OCI-LY7 (cell line): ENCODE measurements at regions not wholly inside any gene's neighbourhood (a gene's known extent, or its start where the extent isn't known, plus 50 kb on each side); places are given as distances from the start of the nearest gene placed in this dataset.

Experiments used
- EZH2phosphoT487 ChIP-seq: fragments of 200-600 bp; sonication (generic); IDR thresholded peaks from 2 replicates; pipeline ENCODE4 v1.6.1; 2018; ENCODE audit warnings: low read depth, borderline replicate concordance, mild to moderate bottlenecking, mixed run types, antibody characterized with exemption, low read length, moderate library complexity, mixed read lengths
- TF ChIP-seq, protein P1 (sequence below): fragments of 200-600 bp; sonication (generic); conservative IDR thresholded peaks from 2 replicates; pipeline ENCODE4 v1.5.1; 2014; ENCODE audit warnings: mild to moderate bottlenecking, antibody characterized with exemption, low read length, moderate library complexity, mixed read lengths

GRCh38 chr20:24785141-24786110, 163.6 kb upstream of the CST7 start:
- TF ChIP-seq, protein P1, sequence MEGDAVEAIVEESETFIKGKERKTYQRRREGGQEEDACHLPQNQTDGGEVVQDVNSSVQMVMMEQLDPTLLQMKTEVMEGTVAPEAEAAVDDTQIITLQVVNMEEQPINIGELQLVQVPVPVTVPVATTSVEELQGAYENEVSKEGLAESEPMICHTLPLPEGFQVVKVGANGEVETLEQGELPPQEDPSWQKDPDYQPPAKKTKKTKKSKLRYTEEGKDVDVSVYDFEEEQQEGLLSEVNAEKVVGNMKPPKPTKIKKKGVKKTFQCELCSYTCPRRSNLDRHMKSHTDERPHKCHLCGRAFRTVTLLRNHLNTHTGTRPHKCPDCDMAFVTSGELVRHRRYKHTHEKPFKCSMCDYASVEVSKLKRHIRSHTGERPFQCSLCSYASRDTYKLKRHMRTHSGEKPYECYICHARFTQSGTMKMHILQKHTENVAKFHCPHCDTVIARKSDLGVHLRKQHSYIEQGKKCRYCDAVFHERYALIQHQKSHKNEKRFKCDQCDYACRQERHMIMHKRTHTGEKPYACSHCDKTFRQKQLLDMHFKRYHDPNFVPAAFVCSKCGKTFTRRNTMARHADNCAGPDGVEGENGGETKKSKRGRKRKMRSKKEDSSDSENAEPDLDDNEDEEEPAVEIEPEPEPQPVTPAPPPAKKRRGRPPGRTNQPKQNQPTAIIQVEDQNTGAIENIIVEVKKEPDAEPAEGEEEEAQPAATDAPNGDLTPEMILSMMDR, result no peak
- no peak for TF ChIP-seq EZH2phosphoT487
